Lung (tissue), 11 donors: ENCODE measurements at regions not wholly inside any gene's neighbourhood (a gene's known extent, or its start where the extent isn't known, plus 50 kb on each side); places are given as distances from the start of the nearest gene placed in this dataset.
A peak's percentile ranks its signal among the peaks of the same experiment; 100 is the strongest.

Experiments used
- ATAC-seq: fragments of 200-7000 bp; cut with Tn5 transposase; one replicate; pipeline ENCODE4 v1.9.1; 2020; ENCODE audit warnings: moderate number of reproducible peaks; ENCODE audit not compliant: insufficient read depth, low FRiP score
- DNase-seq, 3 donors: peaks; one replicate each; pipeline ENCODE4 v3.0.0-alpha.2; 2013 to 2017
- H3K27ac ChIP-seq, 2 donors: one replicate each; pipeline ENCODE4 v1.5.1; 2013; ENCODE audit warnings: mild to moderate bottlenecking in 2 of 2, moderate library complexity in 2 of 2, control low read depth in 1 of 2, inconsistent platforms in 1 of 2, low read depth in 1 of 2, low read length in 1 of 2
- H3K27me3 ChIP-seq, 3 donors: one replicate each; pipeline ENCODE4 v1.5.1; 2013; ENCODE audit warnings: low read length in 2 of 3; ENCODE audit not compliant: control insufficient read depth in 3 of 3, insufficient read depth in 3 of 3
- H3K36me3 ChIP-seq, 4 donors: one replicate each; pipeline ENCODE4 v1.5.1; 2013; ENCODE audit warnings: low read length in 4 of 4, mild to moderate bottlenecking in 1 of 4, moderate library complexity in 1 of 4; ENCODE audit not compliant: control insufficient read depth in 4 of 4, insufficient read depth in 4 of 4
- H3K4me1 ChIP-seq, 5 donors: one replicate each; pipeline ENCODE4 v1.5.1; 2013; ENCODE audit warnings: low read length in 5 of 5, mild to moderate bottlenecking in 2 of 5, moderate library complexity in 1 of 5; ENCODE audit not compliant: control insufficient read depth in 5 of 5, insufficient read depth in 5 of 5
- H3K4me3 ChIP-seq: one replicate; pipeline ENCODE4 v1.5.1; 2013; ENCODE audit warnings: mild to moderate bottlenecking, control low read depth, moderate library complexity
- H3K9ac ChIP-seq, 2 donors: one replicate each; pipeline ENCODE4 v1.5.1; 2013; ENCODE audit warnings: low read length in 2 of 2, control low read depth in 1 of 2; ENCODE audit not compliant: insufficient read depth in 1 of 2
- H3K9me3 ChIP-seq, 4 donors: one replicate each; pipeline ENCODE4 v1.5.1; 2013; ENCODE audit warnings: low read length in 3 of 4, mild to moderate bottlenecking in 1 of 4, moderate library complexity in 1 of 4; ENCODE audit not compliant: control insufficient read depth in 4 of 4, insufficient read depth in 3 of 4
- WGBS, 2 donors: extraction: QIAGEN DNeasy Blood & Tissue Kit; methylation state at CpG; one replicate each; pipeline ENCODE4 v1.1.7; 2013; 5-methylcytosine and 5-hydroxymethylcytosine counted together
- TF ChIP-seq, protein P1 (sequence below): IDR thresholded peaks from 2 replicates; pipeline ENCODE4 v1.5.1; 2012; ENCODE audit warnings: mild to moderate bottlenecking; ENCODE audit errors: control extremely low read depth, extremely low read depth
- donor health status: control.
- donor health status: control.
- donor health status: Bipolar disorder and iron deficiency.
- donor health status: healthy.
- donor health status: DM: yes; HTN: yes; CAD: no.

DNA sequence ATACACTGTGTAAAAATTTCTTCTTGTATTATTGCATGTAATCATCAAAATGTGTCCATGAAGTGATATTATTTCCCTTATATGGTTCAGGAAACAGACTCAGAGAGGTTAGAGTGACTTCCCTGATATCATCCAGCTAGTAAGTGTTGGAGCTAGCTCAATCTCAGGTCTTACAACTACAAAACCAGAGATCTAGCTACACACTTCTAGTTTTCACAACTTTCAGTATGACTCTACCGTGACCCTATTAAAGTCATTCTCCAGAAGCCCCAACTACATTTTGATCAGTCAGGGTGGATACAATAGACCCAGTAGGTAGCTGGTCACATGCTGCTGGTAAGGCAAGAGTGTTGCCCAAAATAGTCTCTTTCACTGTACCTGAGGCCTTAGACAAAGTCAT is 165.3 kb downstream of the GOLIM4 start:
- ATAC-seq = no peak
- Histone ChIP-seq H3K27me3 (no peaks in the 10 kb centered on the region), H3K9ac (no peak overlapping the region), H3K36me3 (no peaks in the 10 kb centered on the region), H3K9me3 (no peaks in the 10 kb centered on the region), H3K27ac (no peak overlapping the region), H3K4me1 (peaks cover 0 to 9% (median 0%) of the 10 kb centered on the region in 5 donors), H3K4me3 (no peak overlapping the region)
- TF ChIP-seq, protein P1, sequence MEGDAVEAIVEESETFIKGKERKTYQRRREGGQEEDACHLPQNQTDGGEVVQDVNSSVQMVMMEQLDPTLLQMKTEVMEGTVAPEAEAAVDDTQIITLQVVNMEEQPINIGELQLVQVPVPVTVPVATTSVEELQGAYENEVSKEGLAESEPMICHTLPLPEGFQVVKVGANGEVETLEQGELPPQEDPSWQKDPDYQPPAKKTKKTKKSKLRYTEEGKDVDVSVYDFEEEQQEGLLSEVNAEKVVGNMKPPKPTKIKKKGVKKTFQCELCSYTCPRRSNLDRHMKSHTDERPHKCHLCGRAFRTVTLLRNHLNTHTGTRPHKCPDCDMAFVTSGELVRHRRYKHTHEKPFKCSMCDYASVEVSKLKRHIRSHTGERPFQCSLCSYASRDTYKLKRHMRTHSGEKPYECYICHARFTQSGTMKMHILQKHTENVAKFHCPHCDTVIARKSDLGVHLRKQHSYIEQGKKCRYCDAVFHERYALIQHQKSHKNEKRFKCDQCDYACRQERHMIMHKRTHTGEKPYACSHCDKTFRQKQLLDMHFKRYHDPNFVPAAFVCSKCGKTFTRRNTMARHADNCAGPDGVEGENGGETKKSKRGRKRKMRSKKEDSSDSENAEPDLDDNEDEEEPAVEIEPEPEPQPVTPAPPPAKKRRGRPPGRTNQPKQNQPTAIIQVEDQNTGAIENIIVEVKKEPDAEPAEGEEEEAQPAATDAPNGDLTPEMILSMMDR = no peak
- 88 to 93% methylated on average over 1 of the region's 1 CpG for WGBS, 2 donors
- no peak for DNase-seq

DNA sequence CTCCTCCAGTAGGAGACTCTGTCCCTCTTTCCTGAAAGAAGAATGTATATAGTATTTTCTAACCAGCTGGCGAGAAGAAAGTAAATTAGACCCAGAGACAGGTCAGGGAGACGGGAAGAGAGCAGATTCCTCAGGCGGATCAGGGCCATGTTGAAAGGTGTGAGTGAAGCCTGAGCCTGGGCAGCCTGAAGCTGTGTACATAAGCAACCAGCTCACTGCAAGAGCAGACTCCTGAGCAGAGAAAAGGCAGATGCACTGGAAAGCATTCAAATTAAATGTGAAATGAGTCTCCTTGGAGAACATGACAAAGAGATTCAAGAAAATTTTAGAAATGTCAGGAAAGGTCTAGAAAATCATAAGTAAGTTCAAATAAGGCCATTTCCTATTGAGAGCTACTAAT is 165.8 kb downstream of the GOLIM4 start:
- 68 to 76% methylated on average over 3 of the region's 3 CpGs for WGBS, 2 donors
- TF ChIP-seq, protein P1 = no peak

DNA sequence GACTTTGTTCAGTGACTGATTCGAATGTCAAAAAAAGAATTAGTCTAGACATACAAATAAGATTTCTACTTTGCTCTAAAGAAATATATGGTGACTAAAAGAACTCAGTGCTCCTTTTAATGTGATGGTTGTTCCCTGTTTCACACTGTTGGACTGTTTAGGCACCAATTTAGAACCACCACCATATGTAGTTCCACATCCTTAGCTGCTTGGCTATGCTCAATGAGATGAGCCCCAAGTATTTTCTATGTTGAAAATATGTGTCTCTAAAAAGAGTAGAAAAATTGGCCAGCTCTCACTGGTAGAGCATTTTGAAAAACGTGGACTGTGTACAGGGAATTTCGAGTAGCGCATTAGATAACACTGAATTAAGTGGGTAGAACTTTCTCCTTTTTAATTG is 167.3 kb downstream of the GOLIM4 start:
- 65 to 70% methylated on average over 4 of the region's 4 CpGs for WGBS, 2 donors
- peaks cover 0 to 9% (median 0%) of the 10 kb centered on the region in 5 donors for H3K4me1 ChIP-seq
- no peak overlapping the region for H3K4me3 ChIP-seq
- H3K9me3 ChIP-seq = no peaks in the 10 kb centered on the region
- ATAC-seq (no peak), DNase-seq (no peak)
- no peak overlapping the region for H3K27ac ChIP-seq
- no peaks in the 10 kb centered on the region for H3K27me3 ChIP-seq
- TF ChIP-seq, protein P1 = no peak
- H3K9ac ChIP-seq = no peak overlapping the region
- H3K36me3 ChIP-seq = no peaks in the 10 kb centered on the region

More for the DNA sequence above, 165.8 kb downstream of the GOLIM4 start:
- Histone ChIP-seq H3K4me1 (peaks cover 0 to 9% (median 0%) of the 10 kb centered on the region in 5 donors), H3K27ac (no peak overlapping the region), H3K36me3 (no peaks in the 10 kb centered on the region), H3K9me3 (no peaks in the 10 kb centered on the region), H3K27me3 (no peaks in the 10 kb centered on the region), H3K4me3 (no peak overlapping the region), H3K9ac (no peak overlapping the region)
- DNase-seq (peak in 1 of 3 donors; percentile 6), ATAC-seq (no peak)

DNA sequence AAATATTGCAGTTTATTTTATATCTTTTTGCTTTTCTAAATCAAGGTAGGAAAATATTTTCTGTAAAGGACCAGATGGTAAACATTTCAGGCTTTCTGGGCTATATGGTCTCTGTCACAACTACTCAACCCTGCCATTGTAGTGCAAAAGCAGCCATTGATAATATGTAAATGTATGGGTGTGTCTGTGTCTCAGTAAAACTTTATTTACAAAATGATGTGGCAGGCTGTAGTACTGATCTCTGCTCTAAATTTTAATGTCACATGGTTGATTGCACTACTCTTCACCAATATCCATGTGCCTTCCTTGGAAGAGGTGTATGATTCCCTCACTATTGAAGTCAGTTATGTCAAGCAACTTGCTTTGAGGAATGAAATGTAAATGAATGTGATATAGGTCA is 175.0 kb downstream of the GOLIM4 start:
- ATAC-seq (no peak), DNase-seq (no peak)
- TF ChIP-seq, protein P1 = no peak
- H3K27ac ChIP-seq = no peak overlapping the region
- no peaks in the 10 kb centered on the region for H3K4me1 ChIP-seq
- H3K4me3 ChIP-seq = no peak overlapping the region
- H3K9ac ChIP-seq = no peak overlapping the region
- no peaks in the 10 kb centered on the region for H3K9me3 ChIP-seq
- no peaks in the 10 kb centered on the region for H3K27me3 ChIP-seq
- no peaks in the 10 kb centered on the region for H3K36me3 ChIP-seq
